GM12878 (cell line): ENCODE measurements at regions not wholly inside any gene's neighbourhood (a gene's known extent, or its start where the extent isn't known, plus 50 kb on each side); places are given as distances from the start of the nearest gene placed in this dataset.

ENCODE experiments used
- ATAC-seq: fragments of 200-7000 bp; cut with Tn5 transposase; 3 replicates; pipeline ENCODE4 v1.9.1; 2020; ENCODE audit warnings: mild to moderate bottlenecking, moderate library complexity
- BruUV-seq: library from RNA; stranded (reverse); fragments of 400-500 nt; replicated peaks from 2 replicates; lab custom pipeline; 2021; lab: Mats Ljungman, UMichigan
- CTCF ChIA-PET: fragments of 300-600 bp; sonication (Branson Sonifier 250); formaldehyde crosslinking; extraction: SDS; loops from one replicate; lab custom pipeline; 2021; ENCODE audit warnings: inconsistent platforms; lab: Yijun Ruan, JAX
- POLR2A ChIA-PET: fragments of 350-600 bp; formaldehyde crosslinking; extraction: SDS; loops from one replicate; lab custom pipeline; 2021; ENCODE audit warnings: inconsistent platforms; lab: Charles Lee
- RAD21 ChIA-PET: fragments of 300-600 bp; sonication (Branson Sonifier 250); formaldehyde crosslinking; loops from one replicate; lab custom pipeline; 2023; ENCODE audit warnings: antibody characterized with exemption; ENCODE audit not compliant: unreplicated experiment; lab: Charles Lee
- SMC1A ChIA-PET: fragments of 300-600 bp; sonication (Branson Sonifier 250); formaldehyde crosslinking; loops from one replicate; lab custom pipeline; 2023; ENCODE audit not compliant: unreplicated experiment, uncharacterized antibody; lab: Charles Lee
- DNase-seq: peaks from one replicate; pipeline ENCODE4 v3.0.0-alpha.2; 2011; ENCODE audit warnings: low read depth, low spot score
- FAIRE-seq: peaks from 3 replicates; lab custom pipeline; 2011; peaks lifted over from hg19 to GRCh38; lab: Jason Lieb, UNC
- H2AFZ ChIP-seq: 2 replicates; pipeline ENCODE4 v1.6.0; 2011; ENCODE audit warnings: low read depth, low read length, control low read depth; ENCODE audit not compliant: control insufficient read depth
- H3K27ac ChIP-seq: 2 replicates; pipeline ENCODE4 v1.5.1; 2011; ENCODE audit warnings: control low read depth; ENCODE audit not compliant: control insufficient read depth, insufficient read depth
- H3K27me3 ChIP-seq, 2 experiments: replicated peaks in 1 of 2; 2 replicates each; pipeline versions ENCODE4 v1.6.0 to v1.6.1; 2011; ENCODE audit warnings: low read length in 1 of 2; ENCODE audit not compliant: control insufficient read depth in 2 of 2, insufficient read depth in 2 of 2
- H3K36me3 ChIP-seq, 2 experiments: 2 replicates each; pipeline ENCODE4 v1.5.1; 2011; ENCODE audit warnings: low read length in 1 of 2; ENCODE audit not compliant: control insufficient read depth in 2 of 2, insufficient read depth in 2 of 2
- H3K4me1 ChIP-seq: 2 replicates; pipeline ENCODE4 v1.6.1; 2011; ENCODE audit warnings: mild to moderate bottlenecking, low read length, moderate library complexity, mixed read lengths; ENCODE audit not compliant: control insufficient read depth, insufficient read depth
- H3K4me2 ChIP-seq: 2 replicates; pipeline ENCODE4 v1.6.0; 2011; ENCODE audit warnings: control low read depth; ENCODE audit not compliant: control insufficient read depth, insufficient read depth
- H3K4me3 ChIP-seq: fragments of 200-600 bp; sonication (generic); 2 replicates; pipeline ENCODE4 v1.5.1; 2016
- H3K79me2 ChIP-seq: 2 replicates; pipeline ENCODE4 v1.6.0; 2011; ENCODE audit warnings: low read length; ENCODE audit not compliant: control insufficient read depth, insufficient read depth
- H3K9ac ChIP-seq: 2 replicates; pipeline ENCODE4 v1.8.0; 2011; ENCODE audit warnings: low read length, control low read depth, mixed read lengths; ENCODE audit not compliant: control insufficient read depth, insufficient read depth
- H3K9me3 ChIP-seq: replicated peaks from 3 replicates; pipeline ENCODE4 v1.5.1; 2011; ENCODE audit warnings: mild to moderate bottlenecking, low read length; ENCODE audit not compliant: control insufficient read depth, insufficient read depth
- H4K20me1 ChIP-seq: 2 replicates; pipeline ENCODE4 v1.6.0; 2011; ENCODE audit not compliant: control insufficient read depth, insufficient read depth
- DPF2 ChIP-seq: fragments of 450-650 bp; IDR thresholded peaks from 2 replicates; pipeline ENCODE4 v1.6.1; 2017; ENCODE audit warnings: mild to moderate bottlenecking
- EGR1 ChIP-seq, 2 experiments: IDR thresholded peaks; 1 replicate in 1 of 2; 2 replicates in 1 of 2; pipeline ENCODE4 v1.6.1; 2011 to 2012; ENCODE audit warnings: low read depth in 2 of 2, low read length in 2 of 2, borderline replicate concordance in 1 of 2, mild to moderate bottlenecking in 1 of 2, moderate library complexity in 1 of 2
- MEF2A ChIP-seq: IDR thresholded peaks from 2 replicates; pipeline ENCODE4 v1.6.1; 2011; ENCODE audit warnings: low read depth, mild to moderate bottlenecking, low read length, moderate library complexity; ENCODE audit not compliant: insufficient read depth
- RFX5 ChIP-seq: IDR thresholded peaks from 2 replicates; pipeline ENCODE4 v1.6.1; 2011; ENCODE audit warnings: low read depth, low read length, improper control_type of control experiment
- WGBS: methylation state at CpG from one replicate; pipeline ENCODE4 v1.1.6; 2016; ENCODE audit warnings: low lambda C conversion rate; ENCODE audit not compliant: insufficient replicate concordance, insufficient coverage; ENCODE audit errors: missing lambda C conversion rate; 5-methylcytosine and 5-hydroxymethylcytosine counted together
- in situ Hi-C: fragments of 300-500 bp; cut with MboI; formaldehyde crosslinking; loops from 9 replicates; pipeline ENCODE4 v1.14.3; 2018; ENCODE audit warnings: mixed read lengths
- intact Hi-C: fragments of 100-400 bp; cut with micrococcal nuclease; formaldehyde crosslinking; loops from one replicate; pipeline ENCODE4 v1.14.2; 2022; ENCODE audit not compliant: unreplicated experiment
- TF ChIP-seq, protein P1 (sequence below), 3 experiments: IDR thresholded peaks in 2 of 3; conservative IDR thresholded peaks in 1 of 3; 2 replicates each; pipeline ENCODE4 v1.5.1; 2011; ENCODE audit warnings: low read depth in 3 of 3, low read length in 3 of 3, mild to moderate bottlenecking in 3 of 3, control low read depth in 2 of 3, moderate library complexity in 2 of 3, inconsistent platforms in 1 of 3, mixed read lengths in 1 of 3; ENCODE audit not compliant: control insufficient read depth in 2 of 3, insufficient read depth in 1 of 3; ENCODE audit errors: extremely low read depth in 1 of 3
- TF ChIP-seq, protein P2 (sequence below): fragments of 450-650 bp; IDR thresholded peaks from 2 replicates; pipeline ENCODE4 v1.6.1; 2017; ENCODE audit warnings: mild to moderate bottlenecking, low read depth, inconsistent platforms; ENCODE audit not compliant: poor library complexity, severe bottlenecking
- TF ChIP-seq, protein P3 (sequence below): fragments of 450-650 bp; IDR thresholded peaks from 2 replicates; pipeline ENCODE4 v1.6.1; 2018; ENCODE audit warnings: mild to moderate bottlenecking, low read depth, moderate library complexity; ENCODE audit not compliant: partially characterized antibody

DNA sequence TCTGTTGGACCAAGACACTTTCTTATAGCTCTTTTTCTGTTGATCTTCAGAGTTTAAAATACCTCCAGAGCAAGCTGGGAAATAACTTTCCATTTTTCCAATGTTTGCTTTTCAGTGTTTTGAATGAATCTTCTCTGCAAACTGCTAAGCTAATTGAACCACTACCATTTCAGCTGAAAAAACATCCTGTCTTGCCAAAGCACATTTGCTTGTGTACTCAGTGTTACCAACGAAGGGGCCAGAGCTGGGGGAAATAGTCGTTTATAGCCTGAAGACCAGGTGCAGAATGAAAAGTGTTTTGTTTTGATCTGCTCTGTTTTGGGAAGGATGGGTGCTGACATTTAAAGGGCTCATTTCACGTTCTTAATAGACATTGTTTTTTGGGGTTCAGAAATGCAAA, 88.4 kb upstream of the CLNK start:
- TF ChIP-seq DPF2 (no peak), EGR1 (IDR thresholded peaks at IDR 0.05; ENCODE audit: borderline replicate concordance in 1 of 2, low read depth in 2 of 2, low read length in 2 of 2) (no peak)
- Histone ChIP-seq H4K20me1 (no peaks in the 10 kb centered on the region), H3K4me3 (no peak overlapping the region), H3K4me2 (no peak overlapping the region), H3K4me1 (no peaks in the 10 kb centered on the region), H2AFZ (no peak overlapping the region), H3K9me3 (no peaks in the 10 kb centered on the region), H3K9ac (no peak overlapping the region), H3K79me2 (no peaks in the 10 kb centered on the region), H3K36me3 (no peaks in the 10 kb centered on the region), H3K27ac (no peak overlapping the region), H3K27me3 (no peaks in the 10 kb centered on the region)
- ATAC-seq (no peak), DNase-seq (no peak), FAIRE-seq (no peak)
- POLR2A ChIA-PET = no interaction called here
- WGBS = 20% methylated on average over 3 of the region's 3 CpGs
- CTCF ChIA-PET = interaction anchor here (1.0 kb wide), 1 partner anchor 15 kb away, joined by 5 read pairs; no protein-coding TSS in a partner anchor
- intact Hi-C loops = no loop called here
- no TSS peak for BruUV-seq
- in situ Hi-C loops = no loop called here
- RAD21 ChIA-PET = interaction anchor here (1.0 to 1.3 kb wide), 2 partner anchors 13 to 41 kb away, joined by 3 to 4 read pairs; no protein-coding TSS in a partner anchor
- SMC1A ChIA-PET = interaction anchor here (0.7 to 1.6 kb wide), 6 partner anchors 9 to 298 kb away, joined by 3 to 5 read pairs (median 4); no protein-coding TSS in a partner anchor

DNA sequence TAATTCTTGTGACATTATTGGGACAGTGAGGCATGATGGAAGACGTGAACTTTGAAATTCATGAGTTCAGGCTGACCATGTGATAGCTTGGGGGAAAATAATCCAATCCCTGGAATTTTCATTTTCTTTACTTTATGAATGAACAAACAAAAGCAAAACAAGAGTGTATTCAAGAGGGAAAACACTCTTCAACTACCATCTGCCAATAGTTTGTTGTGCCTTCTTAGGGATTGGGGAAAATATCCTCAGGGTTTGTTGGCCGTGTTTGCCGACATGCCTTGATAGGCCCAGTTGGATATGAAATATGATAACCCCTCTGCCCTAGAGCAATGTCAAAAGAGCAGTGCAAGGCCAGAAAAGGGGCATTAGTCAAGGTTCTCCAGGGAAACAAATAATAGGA, 80.8 kb upstream of the CLNK start:
- CTCF ChIA-PET = interaction anchor here (0.7 kb wide), 1 partner anchor 28 kb away, joined by 5 read pairs; no protein-coding TSS in a partner anchor
- RAD21 ChIA-PET = no interaction called here
- TF ChIP-seq MEF2A (no peak), RFX5 (no peak)
- TF ChIP-seq, protein P1, sequence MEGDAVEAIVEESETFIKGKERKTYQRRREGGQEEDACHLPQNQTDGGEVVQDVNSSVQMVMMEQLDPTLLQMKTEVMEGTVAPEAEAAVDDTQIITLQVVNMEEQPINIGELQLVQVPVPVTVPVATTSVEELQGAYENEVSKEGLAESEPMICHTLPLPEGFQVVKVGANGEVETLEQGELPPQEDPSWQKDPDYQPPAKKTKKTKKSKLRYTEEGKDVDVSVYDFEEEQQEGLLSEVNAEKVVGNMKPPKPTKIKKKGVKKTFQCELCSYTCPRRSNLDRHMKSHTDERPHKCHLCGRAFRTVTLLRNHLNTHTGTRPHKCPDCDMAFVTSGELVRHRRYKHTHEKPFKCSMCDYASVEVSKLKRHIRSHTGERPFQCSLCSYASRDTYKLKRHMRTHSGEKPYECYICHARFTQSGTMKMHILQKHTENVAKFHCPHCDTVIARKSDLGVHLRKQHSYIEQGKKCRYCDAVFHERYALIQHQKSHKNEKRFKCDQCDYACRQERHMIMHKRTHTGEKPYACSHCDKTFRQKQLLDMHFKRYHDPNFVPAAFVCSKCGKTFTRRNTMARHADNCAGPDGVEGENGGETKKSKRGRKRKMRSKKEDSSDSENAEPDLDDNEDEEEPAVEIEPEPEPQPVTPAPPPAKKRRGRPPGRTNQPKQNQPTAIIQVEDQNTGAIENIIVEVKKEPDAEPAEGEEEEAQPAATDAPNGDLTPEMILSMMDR (IDR thresholded peaks at IDR 0.05 in 2 of 3, conservative IDR thresholded peaks at IDR 0.05 in 1 of 3; ENCODE audit: control insufficient read depth in 2 of 3, extremely low read depth in 1 of 3, insufficient read depth in 1 of 3, low read depth in 3 of 3, low read length in 3 of 3) = no peak
- TF ChIP-seq, protein P2, sequence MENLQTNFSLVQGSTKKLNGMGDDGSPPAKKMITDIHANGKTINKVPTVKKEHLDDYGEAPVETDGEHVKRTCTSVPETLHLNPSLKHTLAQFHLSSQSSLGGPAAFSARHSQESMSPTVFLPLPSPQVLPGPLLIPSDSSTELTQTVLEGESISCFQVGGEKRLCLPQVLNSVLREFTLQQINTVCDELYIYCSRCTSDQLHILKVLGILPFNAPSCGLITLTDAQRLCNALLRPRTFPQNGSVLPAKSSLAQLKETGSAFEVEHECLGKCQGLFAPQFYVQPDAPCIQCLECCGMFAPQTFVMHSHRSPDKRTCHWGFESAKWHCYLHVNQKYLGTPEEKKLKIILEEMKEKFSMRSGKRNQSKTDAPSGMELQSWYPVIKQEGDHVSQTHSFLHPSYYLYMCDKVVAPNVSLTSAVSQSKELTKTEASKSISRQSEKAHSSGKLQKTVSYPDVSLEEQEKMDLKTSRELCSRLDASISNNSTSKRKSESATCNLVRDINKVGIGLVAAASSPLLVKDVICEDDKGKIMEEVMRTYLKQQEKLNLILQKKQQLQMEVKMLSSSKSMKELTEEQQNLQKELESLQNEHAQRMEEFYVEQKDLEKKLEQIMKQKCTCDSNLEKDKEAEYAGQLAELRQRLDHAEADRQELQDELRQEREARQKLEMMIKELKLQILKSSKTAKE = no peak
- TF ChIP-seq, protein P3, sequence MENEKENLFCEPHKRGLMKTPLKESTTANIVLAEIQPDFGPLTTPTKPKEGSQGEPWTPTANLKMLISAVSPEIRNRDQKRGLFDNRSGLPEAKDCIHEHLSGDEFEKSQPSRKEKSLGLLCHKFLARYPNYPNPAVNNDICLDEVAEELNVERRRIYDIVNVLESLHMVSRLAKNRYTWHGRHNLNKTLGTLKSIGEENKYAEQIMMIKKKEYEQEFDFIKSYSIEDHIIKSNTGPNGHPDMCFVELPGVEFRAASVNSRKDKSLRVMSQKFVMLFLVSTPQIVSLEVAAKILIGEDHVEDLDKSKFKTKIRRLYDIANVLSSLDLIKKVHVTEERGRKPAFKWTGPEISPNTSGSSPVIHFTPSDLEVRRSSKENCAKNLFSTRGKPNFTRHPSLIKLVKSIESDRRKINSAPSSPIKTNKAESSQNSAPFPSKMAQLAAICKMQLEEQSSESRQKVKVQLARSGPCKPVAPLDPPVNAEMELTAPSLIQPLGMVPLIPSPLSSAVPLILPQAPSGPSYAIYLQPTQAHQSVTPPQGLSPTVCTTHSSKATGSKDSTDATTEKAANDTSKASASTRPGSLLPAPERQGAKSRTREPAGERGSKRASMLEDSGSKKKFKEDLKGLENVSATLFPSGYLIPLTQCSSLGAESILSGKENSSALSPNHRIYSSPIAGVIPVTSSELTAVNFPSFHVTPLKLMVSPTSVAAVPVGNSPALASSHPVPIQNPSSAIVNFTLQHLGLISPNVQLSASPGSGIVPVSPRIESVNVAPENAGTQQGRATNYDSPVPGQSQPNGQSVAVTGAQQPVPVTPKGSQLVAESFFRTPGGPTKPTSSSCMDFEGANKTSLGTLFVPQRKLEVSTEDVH = no peak

More for the DNA sequence above, 80.8 kb upstream of the CLNK start:
- H3K9me3 ChIP-seq = peaks cover 3% of the 10 kb centered on the region
- H3K9ac ChIP-seq = no peak overlapping the region
- H3K36me3 ChIP-seq = no peaks in the 10 kb centered on the region
- no peak overlapping the region for H3K4me2 ChIP-seq
- intact Hi-C loops = no loop called here
- H3K4me3 ChIP-seq = no peak overlapping the region
- no peak for FAIRE-seq
- H3K79me2 ChIP-seq = no peaks in the 10 kb centered on the region
- in situ Hi-C loops = no loop called here
- H3K27ac ChIP-seq = no peak overlapping the region
- 80% methylated on average over 3 of the region's 3 CpGs for WGBS
- H3K27me3 ChIP-seq = no peaks in the 10 kb centered on the region
- no peaks in the 10 kb centered on the region for H4K20me1 ChIP-seq
- no peaks in the 10 kb centered on the region for H3K4me1 ChIP-seq
- BruUV-seq = no TSS peak
- ATAC-seq = no peak
- POLR2A ChIA-PET = no interaction called here
- no peak overlapping the region for H2AFZ ChIP-seq
- DNase-seq = no peak
- SMC1A ChIA-PET = interaction anchor here (1.8 kb wide), 1 partner anchor 18 kb away, joined by 8 read pairs; no protein-coding TSS in a partner anchor
